Posterior vena cava (tissue), 2 donors: ENCODE measurements at regions not wholly inside any gene's neighbourhood (a gene's known extent, or its start where the extent isn't known, plus 50 kb on each side); places are given as distances from the start of the nearest gene placed in this dataset.

Source experiments
- DNase-seq: peaks from one replicate; pipeline ENCODE4 v3.0.0-alpha.2; 2020; ENCODE audit warnings: low spot score
- intact Hi-C, 2 donors: fragments of 100-400 bp; cut with DNase I; formaldehyde crosslinking; loops; one replicate each; pipeline versions ENCODE4 v1.14.1 to v1.14.2; 2022 to 2023
- donor health status: DM: yes; HTN: yes; CAD: no.
- donor health status: DM: yes; HTN: yes; CAD: no.

- DNase-seq = no peak
- intact Hi-C loops = loop anchor here in 1 of 2 donors (10.0 kb wide), 1 partner anchor 506 kb away; no protein-coding TSS in a partner anchor
Measured at GRCh38 chr20:57051096-57051495, 215.3 kb downstream of the BMP7 start.

- intact Hi-C loops = loop anchor here in 1 of 2 donors (10.0 kb wide), 1 partner anchor 508 kb away; no protein-coding TSS in a partner anchor
- DNase-seq = no peak
Measured at GRCh38 chr20:57053067-57053466, 213.4 kb downstream of the BMP7 start.

- no peak for DNase-seq
- intact Hi-C loops = loop anchor here in 1 of 2 donors (10.0 kb wide), 1 partner anchor 509 kb away; no protein-coding TSS in a partner anchor
Measured at GRCh38 chr20:57053793-57054552, 212.5 kb downstream of the BMP7 start.

GRCh38 chr20:57055345-57055744, 211.1 kb downstream of the BMP7 start:
- intact Hi-C loops = loop anchor here in 1 of 2 donors (10.0 kb wide), 1 partner anchor 511 kb away; no protein-coding TSS in a partner anchor
- no peak for DNase-seq

GRCh38 chr20:57056651-57057050, 209.8 kb downstream of the BMP7 start:
- no peak for DNase-seq
- intact Hi-C loops = loop anchor here in 1 of 2 donors (10.0 kb wide), 1 partner anchor 512 kb away; no protein-coding TSS in a partner anchor

- no peak for DNase-seq
- intact Hi-C loops = loop anchor here in 1 of 2 donors (10.0 kb wide), 1 partner anchor 514 kb away; no protein-coding TSS in a partner anchor
Measured at GRCh38 chr20:57059055-57059596, 207.3 kb downstream of the BMP7 start.

GRCh38 chr20:57060407-57061050, 205.9 kb downstream of the BMP7 start:
- no peak for DNase-seq
- intact Hi-C loops = loop anchor here in 1 of 2 donors (5.0 kb wide), 1 partner anchor 872 kb away; no protein-coding TSS in a partner anchor

GRCh38 chr20:57061051-57061900, 205.2 kb downstream of the BMP7 start:
- no peak for DNase-seq
- intact Hi-C loops = loop anchor here in 1 of 2 donors (5.0 kb wide), 1 partner anchor 871 kb away; no protein-coding TSS in a partner anchor

- intact Hi-C loops = loop anchor here in 1 of 2 donors (5.0 kb wide), 1 partner anchor 870 kb away; no protein-coding TSS in a partner anchor
- no peak for DNase-seq
Measured at GRCh38 chr20:57062241-57062640, 204.2 kb downstream of the BMP7 start.

GRCh38 chr20:57062696-57063270, 203.7 kb downstream of the BMP7 start:
- intact Hi-C loops = loop anchor here in 1 of 2 donors (5.0 kb wide), 1 partner anchor 870 kb away; no protein-coding TSS in a partner anchor
- DNase-seq = no peak

GRCh38 chr20:57064836-57065235, 201.6 kb downstream of the BMP7 start:
- no peak for DNase-seq
- intact Hi-C loops = loop anchor here in 1 of 2 donors (5.0 kb wide), 1 partner anchor 867 kb away; no protein-coding TSS in a partner anchor

GRCh38 chr20:57065646-57066045, 200.8 kb downstream of the BMP7 start:
- intact Hi-C loops = no loop called here
- no peak for DNase-seq

GRCh38 chr20:57066126-57066900, 200.1 kb downstream of the BMP7 start:
- intact Hi-C loops = no loop called here
- no peak for DNase-seq

GRCh38 chr20:57069442-57069841, 197.0 kb downstream of the BMP7 start:
- intact Hi-C loops = no loop called here
- DNase-seq = no peak

- no peak for DNase-seq
- intact Hi-C loops = no loop called here
Measured at GRCh38 chr20:57070296-57070695, 196.1 kb downstream of the BMP7 start.

- intact Hi-C loops = no loop called here
- DNase-seq = no peak
Measured at GRCh38 chr20:57071283-57071731, 195.1 kb downstream of the BMP7 start.

- no peak for DNase-seq
- intact Hi-C loops = no loop called here
Measured at GRCh38 chr20:57071954-57072583, 194.4 kb downstream of the BMP7 start.
